B cell (primary cell): ENCODE measurements at regions not wholly inside any gene's neighbourhood (a gene's known extent, or its start where the extent isn't known, plus 50 kb on each side); places are given as distances from the start of the nearest gene placed in this dataset.

Source experiments
- ATAC-seq: fragments of 200-7000 bp; cut with Tn5 transposase; one replicate; pipeline ENCODE4 v1.10.0; 2021; ENCODE audit warnings: low read depth, mild to moderate bottlenecking, moderate number of reproducible peaks, moderate library complexity
- CTCF ChIA-PET: fragments of 350-600 bp; sonication (Branson Sonifier 250); formaldehyde crosslinking; loops from one replicate; lab custom pipeline; 2021; ENCODE audit warnings: antibody characterized with exemption, inconsistent platforms; lab: Charles Lee
- POLR2A ChIA-PET: fragments of 350-600 bp; sonication (Branson Sonifier 250); formaldehyde crosslinking; loops from one replicate; lab custom pipeline; 2021; ENCODE audit warnings: antibody characterized with exemption; lab: Charles Lee
- DNase-seq: peaks from one replicate; pipeline ENCODE4 v3.0.0; 2013
- H2AFZ ChIP-seq: 2 replicates; pipeline ENCODE4 v1.6.1; 2012; ENCODE audit warnings: mild to moderate bottlenecking, low read depth, low read length; ENCODE audit not compliant: insufficient read depth, poor library complexity, severe bottlenecking
- H3K27ac ChIP-seq, 2 donors: 1 replicate in 1 of 2; 2 replicates in 1 of 2; pipeline ENCODE4 v1.5.1; 2012 to 2013; ENCODE audit warnings: low read length in 2 of 2, mild to moderate bottlenecking in 2 of 2, moderate library complexity in 1 of 2
- H3K27me3 ChIP-seq, 4 experiments: fragments of 200-600 bp in 1 of 4; sonication (generic) in 1 of 4; replicated peaks in 1 of 4; 1 replicate in 2 of 4; 2 replicates in 2 of 4; pipeline versions ENCODE4 v1.6.1 to v1.7.0; 2013 to 2016; ENCODE audit warnings: low read length in 3 of 4, mild to moderate bottlenecking in 2 of 4, mixed read lengths in 1 of 4, moderate library complexity in 1 of 4; ENCODE audit not compliant: insufficient read depth in 4 of 4, control insufficient read depth in 3 of 4; ENCODE audit errors: control extremely low read depth in 1 of 4
- H3K36me3 ChIP-seq, 2 experiments: replicated peaks in 1 of 2; 1 replicate in 1 of 2; 2 replicates in 1 of 2; pipeline versions ENCODE4 v1.6.1 to v1.7.1; 2013; ENCODE audit warnings: low read length in 1 of 2; ENCODE audit not compliant: insufficient read depth in 2 of 2, control insufficient read depth in 1 of 2; ENCODE audit errors: control extremely low read depth in 1 of 2, extremely low read depth in 1 of 2
- H3K4me1 ChIP-seq, 2 donors: fragments of 200-600 bp in 1 of 2; sonication (generic) in 1 of 2; 1 replicate in 1 of 2; 2 replicates in 1 of 2; pipeline versions ENCODE4 v1.5.1 to v1.6.1; 2013 to 2017; ENCODE audit warnings: low read length in 2 of 2; ENCODE audit not compliant: control insufficient read depth in 2 of 2, insufficient read depth in 2 of 2
- H3K4me2 ChIP-seq: replicated peaks from 2 replicates; pipeline ENCODE3; 2012; ENCODE audit warnings: mild to moderate bottlenecking, low read depth, low read length; ENCODE audit not compliant: poor library complexity, severe bottlenecking
- H3K4me3 ChIP-seq, 5 experiments: fragments of 200-600 bp in 1 of 5; sonication (generic) in 1 of 5; 1 replicate in 3 of 5; 2 replicates in 2 of 5; pipeline versions ENCODE4 v1.5.1 to v1.7.0; 2011 to 2016; ENCODE audit warnings: low read length in 4 of 5, mild to moderate bottlenecking in 4 of 5, low read depth in 2 of 5, control low read depth in 1 of 5, moderate library complexity in 1 of 5; ENCODE audit not compliant: insufficient read depth in 1 of 5; ENCODE audit errors: control extremely low read depth in 1 of 5, extremely low read depth in 1 of 5
- H3K79me2 ChIP-seq: fragments of 200-600 bp; sonication (generic); one replicate; pipeline ENCODE4 v1.6.0; 2016; ENCODE audit warnings: low read length; ENCODE audit not compliant: control insufficient read depth, insufficient read depth
- H3K9ac ChIP-seq: fragments of 200-600 bp; sonication (generic); 2 replicates; pipeline ENCODE4 v1.6.1; 2017; ENCODE audit warnings: mild to moderate bottlenecking, low read length, moderate library complexity
- H3K9me3 ChIP-seq, 3 donors: one replicate each; pipeline versions ENCODE4 v1.6.1 to v1.7.1; 2013; ENCODE audit warnings: low read length in 2 of 3; ENCODE audit not compliant: control insufficient read depth in 2 of 3, insufficient read depth in 1 of 3; ENCODE audit errors: control extremely low read depth in 1 of 3
- H4K20me1 ChIP-seq: 2 replicates; pipeline ENCODE4 v1.6.0; 2012; ENCODE audit warnings: mild to moderate bottlenecking, low read length; ENCODE audit not compliant: insufficient read depth, control insufficient read depth, poor library complexity, severe bottlenecking
- H3K27ac Mint-ChIP-seq: one replicate; pipeline ENCODE4 v1.8.0; 2021; ENCODE audit warnings: mixed read lengths
- H3K27me3 Mint-ChIP-seq: one replicate; pipeline ENCODE4 v1.8.0; 2021; ENCODE audit warnings: mixed read lengths
- H3K4me1 Mint-ChIP-seq: one replicate; pipeline ENCODE4 v1.8.0; 2021; ENCODE audit warnings: mixed read lengths
- H3K4me3 Mint-ChIP-seq: one replicate; pipeline ENCODE4 v1.8.0; 2021; ENCODE audit warnings: mixed read lengths
- H3K9me3 Mint-ChIP-seq: one replicate; pipeline ENCODE4 v1.8.0; 2022; ENCODE audit warnings: mixed read lengths; ENCODE audit not compliant: insufficient read depth
- CTCF ChIP-seq: fragments of 200-600 bp; IDR thresholded peaks from one replicate; pipeline ENCODE4 v1.8.0; 2022; ENCODE audit warnings: antibody characterized with exemption, mild to moderate bottlenecking
- EZH2 ChIP-seq: IDR thresholded peaks from 2 replicates; pipeline ENCODE4 v1.6.1; 2012; ENCODE audit warnings: borderline replicate concordance, low read depth, mild to moderate bottlenecking, moderate library complexity, low read length; ENCODE audit not compliant: insufficient read depth, poor library complexity, severe bottlenecking
- WGBS: methylation state at CpG from one replicate; pipeline ENCODE4 v1.1.5; 2013; ENCODE audit warnings: missing lambda C conversion rate; ENCODE audit not compliant: insufficient coverage; 5-methylcytosine and 5-hydroxymethylcytosine counted together
- intact Hi-C: fragments of 100-400 bp; cut with micrococcal nuclease; formaldehyde crosslinking; loops from one replicate; pipeline ENCODE4 v1.10.0; 2022

GRCh38 chr4:101669832-101670188, 120.7 kb upstream of the BANK1 start:
- no peak overlapping the region for H3K27ac Mint-ChIP-seq
- ChIA-PET POLR2A (interaction anchor here (1.0 kb wide), 1 partner anchor 16 kb away, joined by 3 read pairs; no protein-coding TSS in a partner anchor), CTCF (interaction anchor here (0.6 kb wide), 1 partner anchor 497 kb away, joined by 4 read pairs; no protein-coding TSS in a partner anchor)
- no peak for TF ChIP-seq EZH2
- no peak for TF ChIP-seq CTCF
- H3K4me3 Mint-ChIP-seq, result no peak overlapping the region
- H3K9ac ChIP-seq, result no peak overlapping the region
- ATAC-seq, result no peak
- H3K27me3 Mint-ChIP-seq, result no peaks in the 10 kb centered on the region
- no peaks in the 10 kb centered on the region for H3K4me1 ChIP-seq
- no peak overlapping the region for H3K27ac ChIP-seq
- no peaks in the 10 kb centered on the region for H3K79me2 ChIP-seq
- intact Hi-C loops, result no loop called here
- no peak overlapping the region for H3K4me2 ChIP-seq
- H3K4me3 ChIP-seq, result no peak overlapping the region
- H3K27me3 ChIP-seq, result no peaks in the 10 kb centered on the region
- H3K9me3 ChIP-seq, result peaks cover 0 to 4% (median 3%) of the 10 kb centered on the region in 3 donors
- peaks cover 8% of the 10 kb centered on the region for H3K4me1 Mint-ChIP-seq
- no peak for DNase-seq
- no CpG with 5 or more reads among the region's 1 CpG for WGBS
- H4K20me1 ChIP-seq, result no peaks in the 10 kb centered on the region
- H3K36me3 ChIP-seq, result no peaks in the 10 kb centered on the region
- H3K9me3 Mint-ChIP-seq, result peaks cover 2% of the 10 kb centered on the region
- no peak overlapping the region for H2AFZ ChIP-seq

GRCh38 chr4:101669138-101669831, 121.2 kb upstream of the BANK1 start:
- WGBS, result 84% methylated on average over 2 of the region's 3 CpGs
- CTCF ChIA-PET, result interaction anchor here (0.6 kb wide), 1 partner anchor 496 kb away, joined by 4 read pairs; no protein-coding TSS in a partner anchor

More at GRCh38 chr4:101669138-101669831, 121.2 kb upstream of the BANK1 start:
- no peaks in the 10 kb centered on the region for H3K79me2 ChIP-seq
- H4K20me1 ChIP-seq, result no peaks in the 10 kb centered on the region
- intact Hi-C loops, result no loop called here
- no peaks in the 10 kb centered on the region for H3K4me1 ChIP-seq
- no peaks in the 10 kb centered on the region for H3K36me3 ChIP-seq
- no peak overlapping the region for H2AFZ ChIP-seq
- DNase-seq (no peak), ATAC-seq (no peak)
- H3K27ac ChIP-seq, result no peak overlapping the region
- no peak overlapping the region for H3K4me3 ChIP-seq
- Mint-ChIP-seq H3K4me3 (no peak overlapping the region), H3K4me1 (peaks cover 8% of the 10 kb centered on the region), H3K27ac (no peak overlapping the region), H3K27me3 (no peaks in the 10 kb centered on the region), H3K9me3 (peaks cover 2% of the 10 kb centered on the region)
- H3K27me3 ChIP-seq, result no peaks in the 10 kb centered on the region
- no peak overlapping the region for H3K4me2 ChIP-seq
- no peak overlapping the region for H3K9ac ChIP-seq
- POLR2A ChIA-PET, result interaction anchor here (1.0 kb wide), 1 partner anchor 16 kb away, joined by 3 read pairs; no protein-coding TSS in a partner anchor
- TF ChIP-seq EZH2 (no peak), CTCF (no peak)
- H3K9me3 ChIP-seq, result peaks cover 0 to 2% (median 1%) of the 10 kb centered on the region in 3 donors
